ENCODE measurements at regions not wholly inside any gene's neighbourhood (a gene's known extent, or its start where the extent isn't known, plus 50 kb on each side); places are given as distances from the start of the nearest gene placed in this dataset.

- no peak overlapping the region for H3K4me3 ChIP-seq (replicated peaks in 1 of 3; ENCODE audit: insufficient read depth in 1 of 3, low read depth in 1 of 3, low read length in 3 of 3)
- dilution Hi-C loops (cut with MboI; ENCODE audit: extremely low pct_ligation_motif_present, low sequenced_read_pairs), result no loop called here
- ChIA-PET POLR2A (no interaction called here), CTCF (no interaction called here)
- H3K4me2 ChIP-seq (ENCODE audit: insufficient read depth, low read length), result no peak overlapping the region
- BruUV-seq (replicated peaks), result no TSS peak
- TF ChIP-seq EZH2 (IDR thresholded peaks at IDR 0.05; ENCODE audit: borderline replicate concordance, low read depth, low read length, severe bottlenecking) (no peak), FOS (IDR thresholded peaks at IDR 0.05; ENCODE audit: borderline replicate concordance, insufficient read depth, low read length) (no peak), CTCF (IDR thresholded peaks at IDR 0.05; ENCODE audit: extremely low read depth in 1 of 2, insufficient read depth in 1 of 2, low read depth in 1 of 2, low read length in 2 of 2) (no peak), MYC (IDR thresholded peaks at IDR 0.05; ENCODE audit: low read depth, low read length) (no peak), POLR2AphosphoS5 (IDR thresholded peaks at IDR 0.05; ENCODE audit: insufficient read depth, low read depth, low read length) (no peak), JUN (IDR thresholded peaks at IDR 0.05; ENCODE audit: borderline replicate concordance, insufficient read depth, insufficient read length, low read depth) (no peak)
- no peaks in the 10 kb centered on the region for H3K27me3 ChIP-seq (ENCODE audit: control insufficient read depth in 2 of 2, insufficient read depth in 2 of 2, low read length in 2 of 2)
- no peaks in the 10 kb centered on the region for H3K4me1 ChIP-seq (ENCODE audit: control insufficient read depth, extremely low read depth, insufficient read depth, low read length)
- no peak overlapping the region for H3K9ac ChIP-seq (replicated peaks; ENCODE audit: extremely low read depth, insufficient read depth, low read length)
- no peak for DNase-seq (ENCODE audit: low read depth, low spot score)
- intact Hi-C loops (cut with micrococcal nuclease), result no loop called here
- no peaks in the 10 kb centered on the region for H3K36me3 ChIP-seq (ENCODE audit: control insufficient read depth in 2 of 2, extremely low read depth in 1 of 2, insufficient read depth in 2 of 2, low read length in 2 of 2)
- H3K27ac ChIP-seq (ENCODE audit: insufficient read depth, low read depth, low read length), result no peak overlapping the region
- no peaks in the 10 kb centered on the region for H3K79me2 ChIP-seq (ENCODE audit: control insufficient read depth, insufficient read depth, low read length)
- FAIRE-seq, result no peak
- H3K9me3 ChIP-seq (replicated peaks; ENCODE audit: control insufficient read depth, insufficient read depth, low read length), result no peaks in the 10 kb centered on the region
- no peak overlapping the region for H2AFZ ChIP-seq (ENCODE audit: low read depth, low read length)
- no peaks in the 10 kb centered on the region for H3K9me1 ChIP-seq (replicated peaks; ENCODE audit: control insufficient read depth, extremely low read depth, insufficient read depth, low read length)
- no peaks in the 10 kb centered on the region for H4K20me1 ChIP-seq (replicated peaks; ENCODE audit: control insufficient read depth, extremely low read depth, insufficient read depth, low read length)
Measured at GRCh38 chr2:195106681-195107380, 550.2 kb upstream of the SLC39A10 start.

Data from endothelial cell of umbilical vein (primary cell).